ENCODE measurements at regions not wholly inside any gene's neighbourhood (a gene's known extent, or its start where the extent isn't known, plus 50 kb on each side); places are given as distances from the start of the nearest gene placed in this dataset.

DNA sequence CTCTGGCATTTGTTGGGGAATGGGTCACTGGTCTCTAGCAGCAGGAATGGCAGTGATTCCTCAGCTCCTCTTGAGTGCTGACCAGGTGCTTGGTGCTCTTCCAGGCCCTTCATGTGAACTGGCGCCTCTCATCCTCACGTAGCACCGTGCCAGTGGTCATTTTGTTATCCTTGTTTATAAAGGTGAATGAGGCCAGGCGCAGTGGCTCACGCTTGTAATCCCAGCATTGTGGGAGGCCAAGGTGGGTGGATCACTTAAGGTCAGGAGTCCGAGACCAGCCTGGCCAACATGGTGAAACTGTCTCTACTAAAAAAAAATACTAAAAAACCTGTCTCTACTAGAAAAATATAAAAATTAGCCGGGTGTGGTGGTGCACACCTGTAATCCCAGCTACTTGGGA lies 301.3 kb downstream of the QKI start:
- Histone ChIP-seq H3K4me1 (ENCODE audit: control insufficient read depth, extremely low read depth, insufficient read depth, low read length) (no peaks in the 10 kb centered on the region), H3K27me3 (ENCODE audit: control insufficient read depth, extremely low read depth, insufficient read depth, low read length) (no peaks in the 10 kb centered on the region), H3K9me1 (ENCODE audit: control insufficient read depth, extremely low read depth, insufficient read depth, low read length) (no peaks in the 10 kb centered on the region), H3K79me2 (ENCODE audit: control insufficient read depth, insufficient read depth, low read length) (no peaks in the 10 kb centered on the region), H3K9me3 (ENCODE audit: control insufficient read depth, low read depth, low read length) (no peaks in the 10 kb centered on the region), H2AFZ (ENCODE audit: control insufficient read depth, low read length) (no peak overlapping the region), H3K36me3 (ENCODE audit: control insufficient read depth in 2 of 2, extremely low read depth in 1 of 2, insufficient read depth in 2 of 2, low read length in 2 of 2) (no peaks in the 10 kb centered on the region), H4K20me1 (ENCODE audit: control insufficient read depth, extremely low read depth, insufficient read depth, low read length) (no peaks in the 10 kb centered on the region), H3K27ac (ENCODE audit: control insufficient read depth, insufficient read depth, low read length) (no peak overlapping the region), H3K9ac (ENCODE audit: control insufficient read depth, extremely low read depth, insufficient read depth, low read length) (no peak overlapping the region), H3K4me3 (ENCODE audit: control insufficient read depth in 2 of 3, extremely low read depth in 1 of 3, insufficient read depth in 2 of 3, low read depth in 1 of 3, low read length in 3 of 3) (no peak overlapping the region), H3K4me2 (ENCODE audit: control insufficient read depth, extremely low read depth, insufficient read depth, low read depth, low read length) (no peak overlapping the region)
- TF ChIP-seq, protein P1, sequence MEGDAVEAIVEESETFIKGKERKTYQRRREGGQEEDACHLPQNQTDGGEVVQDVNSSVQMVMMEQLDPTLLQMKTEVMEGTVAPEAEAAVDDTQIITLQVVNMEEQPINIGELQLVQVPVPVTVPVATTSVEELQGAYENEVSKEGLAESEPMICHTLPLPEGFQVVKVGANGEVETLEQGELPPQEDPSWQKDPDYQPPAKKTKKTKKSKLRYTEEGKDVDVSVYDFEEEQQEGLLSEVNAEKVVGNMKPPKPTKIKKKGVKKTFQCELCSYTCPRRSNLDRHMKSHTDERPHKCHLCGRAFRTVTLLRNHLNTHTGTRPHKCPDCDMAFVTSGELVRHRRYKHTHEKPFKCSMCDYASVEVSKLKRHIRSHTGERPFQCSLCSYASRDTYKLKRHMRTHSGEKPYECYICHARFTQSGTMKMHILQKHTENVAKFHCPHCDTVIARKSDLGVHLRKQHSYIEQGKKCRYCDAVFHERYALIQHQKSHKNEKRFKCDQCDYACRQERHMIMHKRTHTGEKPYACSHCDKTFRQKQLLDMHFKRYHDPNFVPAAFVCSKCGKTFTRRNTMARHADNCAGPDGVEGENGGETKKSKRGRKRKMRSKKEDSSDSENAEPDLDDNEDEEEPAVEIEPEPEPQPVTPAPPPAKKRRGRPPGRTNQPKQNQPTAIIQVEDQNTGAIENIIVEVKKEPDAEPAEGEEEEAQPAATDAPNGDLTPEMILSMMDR (optimal IDR thresholded peaks at IDR 0.05 in 1 of 3, IDR thresholded peaks at IDR 0.05 in 1 of 3, conservative IDR thresholded peaks at IDR 0.05 in 1 of 3; ENCODE audit: extremely low read depth in 1 of 3, insufficient read depth in 2 of 3, low read length in 3 of 3) = no peak
- TF ChIP-seq EZH2 (IDR thresholded peaks at IDR 0.05; ENCODE audit: low read length) = no peak
- FAIRE-seq = no peak
- dilution Hi-C loops (cut with MboI; ENCODE audit: extremely low pct_ligation_motif_present, low sequenced_read_pairs) = no loop called here
- DNase-seq (ENCODE audit: low read depth, low spot score) = no peak

DNA sequence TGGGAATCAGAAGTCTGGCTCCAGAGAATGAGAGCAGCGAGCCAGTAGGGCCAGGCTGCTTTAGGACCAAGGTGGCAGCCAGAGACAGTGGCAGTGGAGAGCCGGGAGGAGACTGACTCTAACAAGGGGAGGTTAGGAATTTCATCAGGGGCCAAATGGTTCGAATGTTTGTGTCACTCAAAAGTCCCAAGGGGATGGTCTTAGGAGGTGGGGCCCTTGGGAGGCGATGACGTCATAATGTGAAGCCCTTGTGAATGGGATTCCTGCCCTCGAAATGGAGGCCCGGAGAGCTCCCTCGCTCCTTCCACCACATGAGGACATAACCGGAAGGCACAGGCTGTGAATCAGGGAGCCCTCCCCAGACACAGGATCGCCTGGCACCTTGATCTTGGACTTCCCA lies 299.7 kb downstream of the QKI start:
- no peak for DNase-seq (ENCODE audit: low read depth, low spot score)
- Histone ChIP-seq H3K27ac (ENCODE audit: control insufficient read depth, insufficient read depth, low read length) (no peak overlapping the region), H2AFZ (ENCODE audit: control insufficient read depth, low read length) (no peak overlapping the region), H3K4me3 (ENCODE audit: control insufficient read depth in 2 of 3, extremely low read depth in 1 of 3, insufficient read depth in 2 of 3, low read depth in 1 of 3, low read length in 3 of 3) (no peak overlapping the region), H3K9me1 (ENCODE audit: control insufficient read depth, extremely low read depth, insufficient read depth, low read length) (no peaks in the 10 kb centered on the region), H3K36me3 (ENCODE audit: control insufficient read depth in 2 of 2, extremely low read depth in 1 of 2, insufficient read depth in 2 of 2, low read length in 2 of 2) (no peaks in the 10 kb centered on the region), H3K4me1 (ENCODE audit: control insufficient read depth, extremely low read depth, insufficient read depth, low read length) (no peaks in the 10 kb centered on the region), H3K27me3 (ENCODE audit: control insufficient read depth, extremely low read depth, insufficient read depth, low read length) (no peaks in the 10 kb centered on the region), H3K4me2 (ENCODE audit: control insufficient read depth, extremely low read depth, insufficient read depth, low read depth, low read length) (no peak overlapping the region), H3K9ac (ENCODE audit: control insufficient read depth, extremely low read depth, insufficient read depth, low read length) (no peak overlapping the region), H3K9me3 (ENCODE audit: control insufficient read depth, low read depth, low read length) (no peaks in the 10 kb centered on the region), H4K20me1 (ENCODE audit: control insufficient read depth, extremely low read depth, insufficient read depth, low read length) (no peaks in the 10 kb centered on the region), H3K79me2 (ENCODE audit: control insufficient read depth, insufficient read depth, low read length) (no peaks in the 10 kb centered on the region)
- TF ChIP-seq, protein P1 (optimal IDR thresholded peaks at IDR 0.05 in 1 of 3, IDR thresholded peaks at IDR 0.05 in 1 of 3, conservative IDR thresholded peaks at IDR 0.05 in 1 of 3; ENCODE audit: extremely low read depth in 1 of 3, insufficient read depth in 2 of 3, low read length in 3 of 3) = no peak
- FAIRE-seq = no peak
- dilution Hi-C loops (cut with MboI; ENCODE audit: extremely low pct_ligation_motif_present, low sequenced_read_pairs) = no loop called here

Measured in keratinocyte (primary cell).